ENCODE measurements at regions not wholly inside any gene's neighbourhood (a gene's known extent, or its start where the extent isn't known, plus 50 kb on each side); places are given as distances from the start of the nearest gene placed in this dataset.

- no peak for DNase-seq (ENCODE audit: low spot score)
- Histone ChIP-seq H3K4me1 (ENCODE audit: insufficient read depth, low read length, poor library complexity, severe bottlenecking) (no peaks in the 10 kb centered on the region), H3K9me3 (ENCODE audit: low read depth, low read length, poor library complexity, severe bottlenecking) (no peaks in the 10 kb centered on the region), H3K36me3 (ENCODE audit: insufficient read depth, low read length, poor library complexity, severe bottlenecking) (no peaks in the 10 kb centered on the region), H3K4me3 (ENCODE audit: low read depth, low read length, poor library complexity, severe bottlenecking) (no peak overlapping the region), H3K27ac (ENCODE audit: low read depth, low read length, poor library complexity, severe bottlenecking) (no peak overlapping the region), H3K27me3 (replicated peaks; ENCODE audit: insufficient read depth, low read depth, low read length, poor library complexity) (no peaks in the 10 kb centered on the region)
- POLR2A ChIA-PET (ENCODE audit: low non-redundant PET) = no interaction called here
- no TSS peak for BruUV-seq (replicated peaks)
- intact Hi-C loops (cut with micrococcal nuclease; ENCODE audit: unreplicated experiment) = no loop called here
- TF ChIP-seq CTCF (conservative IDR thresholded peaks at IDR 0.05; ENCODE audit: low read depth, low read length) (no peak), EZH2 (IDR thresholded peaks at IDR 0.05; ENCODE audit: borderline replicate concordance, low read depth, low read length, poor library complexity, severe bottlenecking) (no peak)
- CTCF ChIA-PET = no interaction called here
Observed at GRCh38 chr21:28693476-28693875, 299.2 kb downstream of the LTN1 start.

GRCh38 chr21:28690196-28690595, 302.5 kb downstream of the LTN1 start:
- H3K9me3 ChIP-seq (ENCODE audit: low read depth, low read length, poor library complexity, severe bottlenecking) = no peaks in the 10 kb centered on the region
- POLR2A ChIA-PET (ENCODE audit: low non-redundant PET) = no interaction called here
- no peak overlapping the region for H3K4me3 ChIP-seq (ENCODE audit: low read depth, low read length, poor library complexity, severe bottlenecking)
- no peaks in the 10 kb centered on the region for H3K36me3 ChIP-seq (ENCODE audit: insufficient read depth, low read length, poor library complexity, severe bottlenecking)
- DNase-seq (ENCODE audit: low spot score) = no peak
- CTCF ChIA-PET = no interaction called here
- no peaks in the 10 kb centered on the region for H3K4me1 ChIP-seq (ENCODE audit: insufficient read depth, low read length, poor library complexity, severe bottlenecking)
- H3K27me3 ChIP-seq (replicated peaks; ENCODE audit: insufficient read depth, low read depth, low read length, poor library complexity) = no peaks in the 10 kb centered on the region
- no TSS peak for BruUV-seq (replicated peaks)
- intact Hi-C loops (cut with micrococcal nuclease; ENCODE audit: unreplicated experiment) = no loop called here
- no peak overlapping the region for H3K27ac ChIP-seq (ENCODE audit: low read depth, low read length, poor library complexity, severe bottlenecking)
- no peak for TF ChIP-seq CTCF (conservative IDR thresholded peaks at IDR 0.05; ENCODE audit: low read depth, low read length)
- no peak for TF ChIP-seq EZH2 (IDR thresholded peaks at IDR 0.05; ENCODE audit: borderline replicate concordance, low read depth, low read length, poor library complexity, severe bottlenecking)

- Histone ChIP-seq H3K4me3 (ENCODE audit: low read depth, low read length, poor library complexity, severe bottlenecking) (no peak overlapping the region), H3K27ac (ENCODE audit: low read depth, low read length, poor library complexity, severe bottlenecking) (no peak overlapping the region), H3K9me3 (ENCODE audit: low read depth, low read length, poor library complexity, severe bottlenecking) (no peaks in the 10 kb centered on the region), H3K4me1 (ENCODE audit: insufficient read depth, low read length, poor library complexity, severe bottlenecking) (no peaks in the 10 kb centered on the region), H3K36me3 (ENCODE audit: insufficient read depth, low read length, poor library complexity, severe bottlenecking) (no peaks in the 10 kb centered on the region), H3K27me3 (replicated peaks; ENCODE audit: insufficient read depth, low read depth, low read length, poor library complexity) (no peaks in the 10 kb centered on the region)
- POLR2A ChIA-PET (ENCODE audit: low non-redundant PET) = no interaction called here
- DNase-seq (ENCODE audit: low spot score) = no peak
- no peak for TF ChIP-seq EZH2 (IDR thresholded peaks at IDR 0.05; ENCODE audit: borderline replicate concordance, low read depth, low read length, poor library complexity, severe bottlenecking)
- no peak for TF ChIP-seq CTCF (conservative IDR thresholded peaks at IDR 0.05; ENCODE audit: low read depth, low read length)
- CTCF ChIA-PET = no interaction called here
- intact Hi-C loops (cut with micrococcal nuclease; ENCODE audit: unreplicated experiment) = no loop called here
- BruUV-seq (replicated peaks) = no TSS peak
Observed at GRCh38 chr21:28688381-28688780, 304.3 kb downstream of the LTN1 start.

Data from A673 (cell line).